WTC11 (cell line): ENCODE measurements at regions not wholly inside any gene's neighbourhood (a gene's known extent, or its start where the extent isn't known, plus 50 kb on each side); places are given as distances from the start of the nearest gene placed in this dataset.

Source experiments
- ATF3 ChIP-seq: sonication (generic); formaldehyde crosslinking; conservative IDR thresholded peaks from 2 replicates; pipeline ENCODE4 v1.8.1; 2022; ENCODE audit warnings: mild to moderate bottlenecking, missing genetic modification reagents
- CTCF ChIP-seq: fragments of 200-600 bp; IDR thresholded peaks from 2 replicates; pipeline ENCODE4 v1.8.0; 2022; ENCODE audit warnings: antibody characterized with exemption
- ESRRA ChIP-seq: sonication (generic); formaldehyde crosslinking; IDR thresholded peaks from 2 replicates; pipeline ENCODE4 v1.8.1; 2022; ENCODE audit warnings: mild to moderate bottlenecking, missing genetic modification reagents, borderline replicate concordance
- GABPB1 ChIP-seq: sonication (generic); formaldehyde crosslinking; IDR thresholded peaks from 2 replicates; pipeline ENCODE4 v1.8.1; 2023; ENCODE audit warnings: mild to moderate bottlenecking, missing genetic modification reagents
- HMGA2 ChIP-seq: fragments of 250-450 bp; sonication (Bioruptor Pico); IDR thresholded peaks from 2 replicates; pipeline ENCODE4 v1.4.0; 2021; ENCODE audit warnings: mild to moderate bottlenecking, moderate library complexity
- JUN ChIP-seq: sonication (generic); formaldehyde crosslinking; IDR thresholded peaks from 2 replicates; pipeline ENCODE4 v1.8.0; 2023; ENCODE audit warnings: mild to moderate bottlenecking, missing genetic modification reagents
- MAX ChIP-seq: sonication (generic); formaldehyde crosslinking; IDR thresholded peaks from 2 replicates; pipeline ENCODE4 v1.8.0; 2022; ENCODE audit warnings: mild to moderate bottlenecking, missing genetic modification reagents
- PRDM15 ChIP-seq: sonication (generic); formaldehyde crosslinking; IDR thresholded peaks from 2 replicates; pipeline ENCODE4 v1.8.0; 2022; ENCODE audit warnings: missing genetic modification reagents
- SP1 ChIP-seq: sonication (generic); formaldehyde crosslinking; conservative IDR thresholded peaks from 2 replicates; pipeline ENCODE4 v1.8.1; 2022; ENCODE audit warnings: missing genetic modification reagents
- TP53 ChIP-seq: sonication (generic); formaldehyde crosslinking; IDR thresholded peaks from 2 replicates; pipeline ENCODE4 v1.8.1; 2023; ENCODE audit warnings: mild to moderate bottlenecking, missing genetic modification reagents
- USF2 ChIP-seq: sonication (generic); formaldehyde crosslinking; IDR thresholded peaks from 2 replicates; pipeline ENCODE4 v1.8.1; 2023; ENCODE audit warnings: mild to moderate bottlenecking, missing genetic modification reagents, moderate library complexity
- ZMAT4 ChIP-seq: fragments of 250-450 bp; sonication (Bioruptor Pico); IDR thresholded peaks from 2 replicates; pipeline ENCODE4 v1.9.0; 2021; ENCODE audit warnings: mild to moderate bottlenecking
- ZNF232 ChIP-seq: sonication (generic); formaldehyde crosslinking; IDR thresholded peaks from 2 replicates; pipeline ENCODE4 v1.8.0; 2022; ENCODE audit warnings: mild to moderate bottlenecking, missing genetic modification reagents

GRCh38 chr2:142750858-142751257 is 126.6 kb upstream of the KYNU start:
- TF ChIP-seq ATF3 (CRISPR knock-in tag) (no peak), ESRRA (CRISPR knock-in tag) (no peak), CTCF (no peak), SP1 (CRISPR knock-in tag) (no peak), MAX (CRISPR knock-in tag) (no peak), GABPB1 (CRISPR knock-in tag) (no peak), HMGA2 (CRISPR knock-in tag) (no peak), TP53 (CRISPR knock-in tag) (no peak), JUN (CRISPR knock-in tag) (no peak), PRDM15 (CRISPR knock-in tag) (no peak), USF2 (CRISPR knock-in tag) (no peak), ZNF232 (CRISPR knock-in tag) (no peak), ZMAT4 (CRISPR knock-in tag) (no peak)
